AG09319 (cell line): ENCODE measurements at regions not wholly inside any gene's neighbourhood (a gene's known extent, or its start where the extent isn't known, plus 50 kb on each side); places are given as distances from the start of the nearest gene placed in this dataset.

Experiments used
- DNase-seq: peaks from one replicate; pipeline ENCODE4 v3.0.0-alpha.2; 2010; ENCODE audit warnings: low read depth; ENCODE audit errors: extremely low read depth
- TF ChIP-seq, protein P1 (sequence below): IDR thresholded peaks from 2 replicates; pipeline ENCODE4 v1.5.1; 2011; ENCODE audit warnings: low read depth, mild to moderate bottlenecking, inconsistent platforms, low read length, moderate library complexity

DNA sequence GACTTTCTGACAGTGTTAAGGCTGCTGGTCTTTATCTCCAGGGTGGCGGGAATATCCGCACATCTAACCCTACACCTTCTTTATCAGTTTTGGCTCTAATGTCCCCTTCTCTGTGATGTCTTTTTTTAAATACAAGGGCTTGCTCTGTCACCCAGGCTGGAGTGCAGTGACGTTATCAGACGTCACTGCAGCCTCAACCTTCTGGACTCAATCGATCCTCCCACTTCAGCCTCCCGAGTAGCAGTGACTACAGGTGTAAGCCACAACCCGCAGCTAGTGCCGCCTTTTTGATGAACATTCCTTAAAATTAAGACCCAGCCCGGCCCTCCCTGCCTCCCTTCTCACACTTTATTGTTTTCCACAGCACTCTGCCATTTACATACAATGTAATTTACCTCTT, 120.1 kb upstream of the CDH4 start:
- no peak for DNase-seq
- TF ChIP-seq, protein P1, sequence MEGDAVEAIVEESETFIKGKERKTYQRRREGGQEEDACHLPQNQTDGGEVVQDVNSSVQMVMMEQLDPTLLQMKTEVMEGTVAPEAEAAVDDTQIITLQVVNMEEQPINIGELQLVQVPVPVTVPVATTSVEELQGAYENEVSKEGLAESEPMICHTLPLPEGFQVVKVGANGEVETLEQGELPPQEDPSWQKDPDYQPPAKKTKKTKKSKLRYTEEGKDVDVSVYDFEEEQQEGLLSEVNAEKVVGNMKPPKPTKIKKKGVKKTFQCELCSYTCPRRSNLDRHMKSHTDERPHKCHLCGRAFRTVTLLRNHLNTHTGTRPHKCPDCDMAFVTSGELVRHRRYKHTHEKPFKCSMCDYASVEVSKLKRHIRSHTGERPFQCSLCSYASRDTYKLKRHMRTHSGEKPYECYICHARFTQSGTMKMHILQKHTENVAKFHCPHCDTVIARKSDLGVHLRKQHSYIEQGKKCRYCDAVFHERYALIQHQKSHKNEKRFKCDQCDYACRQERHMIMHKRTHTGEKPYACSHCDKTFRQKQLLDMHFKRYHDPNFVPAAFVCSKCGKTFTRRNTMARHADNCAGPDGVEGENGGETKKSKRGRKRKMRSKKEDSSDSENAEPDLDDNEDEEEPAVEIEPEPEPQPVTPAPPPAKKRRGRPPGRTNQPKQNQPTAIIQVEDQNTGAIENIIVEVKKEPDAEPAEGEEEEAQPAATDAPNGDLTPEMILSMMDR = no peak

DNA sequence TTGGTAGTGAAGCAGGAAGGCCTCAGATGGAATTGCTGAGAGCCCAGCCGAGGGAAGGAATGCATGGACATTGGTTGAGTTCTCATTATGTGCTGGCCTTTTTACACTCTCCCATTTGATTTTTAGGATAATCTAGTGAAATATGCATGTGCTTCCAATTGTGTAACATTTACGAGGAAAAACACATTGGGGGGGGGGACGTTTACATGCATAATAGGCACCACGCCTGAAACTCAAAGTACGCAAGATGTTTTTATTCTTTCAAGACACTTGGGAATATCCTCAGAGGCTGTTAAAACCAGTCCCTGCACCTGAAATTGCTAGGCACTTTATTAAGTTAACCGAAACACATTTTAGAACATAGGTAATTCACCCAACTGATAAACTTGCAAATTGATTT, 118.5 kb upstream of the CDH4 start:
- TF ChIP-seq, protein P1 = no peak
- no peak for DNase-seq

DNA sequence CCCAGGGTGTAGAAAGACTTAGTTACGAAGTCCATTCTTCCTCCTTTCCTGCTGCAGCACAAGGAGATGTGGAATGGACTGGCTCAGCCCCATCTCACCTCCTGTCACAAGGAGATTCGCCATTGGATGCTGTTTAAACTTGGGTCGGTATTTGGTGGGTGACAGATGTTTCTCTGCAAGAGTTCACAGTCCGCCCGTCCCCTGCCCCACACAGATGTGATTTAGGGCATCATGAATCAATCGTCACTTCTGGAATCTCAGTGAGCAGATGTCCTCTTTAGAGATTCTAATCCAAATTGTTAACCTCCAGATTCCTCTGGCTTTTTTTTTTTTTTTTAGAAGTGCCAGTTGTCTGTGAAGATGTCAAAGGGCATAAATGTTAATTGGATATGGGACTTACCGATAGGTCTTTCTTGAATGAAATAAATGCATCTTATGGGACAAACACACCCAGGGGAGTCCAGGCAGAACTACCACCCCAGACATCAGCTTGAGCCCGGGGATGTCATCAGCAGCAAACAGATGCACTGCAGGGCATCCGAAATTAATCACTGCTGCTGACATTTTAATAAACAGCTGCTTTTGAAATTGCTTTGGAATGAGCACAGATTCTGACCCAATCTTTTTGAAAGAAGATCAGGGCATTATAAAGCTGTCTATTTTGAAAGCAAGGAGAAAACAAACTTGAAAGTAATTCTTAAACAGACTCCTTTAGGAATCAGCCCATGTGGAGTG, 117.6 kb upstream of the CDH4 start:
- no peak for DNase-seq
- TF ChIP-seq, protein P1 = no peak

DNA sequence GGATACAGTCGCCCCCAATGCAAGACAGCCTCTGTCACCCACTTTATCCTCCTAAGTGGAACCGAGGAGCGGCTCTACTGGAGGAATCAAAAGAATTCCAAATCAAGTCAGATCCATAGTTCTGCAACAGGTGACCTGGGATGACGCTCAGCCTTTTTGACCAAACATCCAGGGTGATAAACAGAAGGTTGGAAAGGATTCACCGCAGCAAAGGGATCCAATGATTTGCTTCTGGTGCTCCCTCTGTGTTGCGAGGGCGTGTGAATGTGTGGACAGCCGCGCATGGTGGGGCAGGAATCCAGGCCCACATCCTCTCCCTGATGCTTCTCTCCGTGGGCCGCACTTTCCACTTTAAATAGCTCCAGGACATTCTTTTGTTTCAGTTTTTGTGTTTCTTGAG, 116.8 kb upstream of the CDH4 start:
- no peak for DNase-seq
- TF ChIP-seq, protein P1 = no peak

DNA sequence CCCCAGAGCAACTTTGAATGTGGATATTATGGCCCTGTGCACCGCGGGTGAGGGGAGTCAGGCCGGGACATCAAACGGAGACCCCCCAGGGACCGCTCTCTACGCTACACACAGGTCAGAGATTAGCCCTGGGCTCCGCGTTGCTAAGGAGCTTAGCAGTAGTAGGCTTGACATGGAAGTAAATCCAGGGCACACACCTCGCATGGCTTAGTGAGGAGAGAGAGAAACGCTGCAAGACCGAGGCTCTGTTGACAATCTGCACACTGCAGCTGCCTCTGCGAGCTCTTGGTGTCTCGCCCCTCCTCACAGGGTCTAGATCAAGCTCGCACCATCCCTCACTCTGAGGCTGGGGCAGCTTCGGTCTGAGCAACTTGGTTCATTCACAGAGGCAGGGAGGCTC, 116.1 kb upstream of the CDH4 start:
- no peak for DNase-seq
- TF ChIP-seq, protein P1 = no peak

DNA sequence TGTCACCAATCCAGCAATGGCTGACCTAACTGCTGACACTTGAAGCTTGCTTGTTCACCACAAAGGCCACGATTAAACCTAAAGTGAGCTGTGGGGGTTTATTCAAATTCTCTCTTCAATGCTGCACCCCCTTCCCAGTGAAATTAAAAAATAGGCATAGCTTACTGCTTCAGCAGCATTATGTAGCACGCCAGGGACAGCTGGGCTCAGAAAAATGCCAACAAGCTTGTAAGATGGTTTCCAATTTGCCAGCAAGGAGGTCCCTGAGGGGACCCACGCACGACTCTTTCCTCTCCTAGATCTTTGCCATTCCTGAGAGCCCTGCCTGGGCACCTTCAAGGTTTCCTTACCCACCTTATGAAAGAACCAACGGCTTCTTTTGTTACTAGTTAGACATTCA, 113.5 kb upstream of the CDH4 start:
- TF ChIP-seq, protein P1 = no peak

DNA sequence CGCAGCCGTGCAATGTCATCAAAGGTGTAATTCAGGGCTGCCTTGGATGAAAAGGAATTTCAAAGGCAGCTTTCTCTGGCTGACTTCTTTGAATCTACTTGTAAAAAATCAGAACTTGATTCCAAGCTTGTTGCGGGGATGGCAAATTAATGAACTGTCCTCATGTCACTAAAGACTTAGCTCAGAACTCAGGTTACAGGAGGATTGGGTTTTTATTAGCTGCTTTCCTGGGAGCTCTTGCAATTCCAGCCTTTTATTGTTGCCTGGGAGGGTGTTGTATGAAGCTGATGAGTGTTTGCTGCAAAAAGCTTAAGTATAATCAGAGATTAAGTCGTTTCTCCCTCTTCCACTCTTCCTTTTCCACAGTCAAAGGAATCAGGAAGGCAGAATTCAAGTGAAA, 113.0 kb upstream of the CDH4 start:
- TF ChIP-seq, protein P1 = no peak

More for the DNA sequence above, 113.5 kb upstream of the CDH4 start:
- DNase-seq = no peak

More for the DNA sequence above, 113.0 kb upstream of the CDH4 start:
- no peak for DNase-seq
